GM12872 (cell line): ENCODE measurements at regions not wholly inside any gene's neighbourhood (a gene's known extent, or its start where the extent isn't known, plus 50 kb on each side); places are given as distances from the start of the nearest gene placed in this dataset.

ENCODE experiments used
- CTCF ChIP-seq: IDR thresholded peaks from 3 replicates; pipeline ENCODE4 v1.5.1; 2011; ENCODE audit warnings: low read depth, mild to moderate bottlenecking, low read length, moderate library complexity; ENCODE audit not compliant: insufficient read depth

GRCh38 chr12:69056743-69057515 lies 124.0 kb upstream of the CPM start:
- TF ChIP-seq CTCF = no peak

GRCh38 chr12:69057742-69058141 lies 124.8 kb upstream of the CPM start:
- TF ChIP-seq CTCF = no peak

GRCh38 chr12:69059465-69060457 lies 126.8 kb upstream of the CPM start:
- no peak for TF ChIP-seq CTCF

- no peak for TF ChIP-seq CTCF
These were observed 128.6 kb upstream of the CPM start for GRCh38 chr12:69061574-69061973.

GRCh38 chr12:69062621-69063237 lies 129.8 kb upstream of the CPM start:
- TF ChIP-seq CTCF = no peak

GRCh38 chr12:69064734-69065443 lies 131.9 kb upstream of the CPM start:
- TF ChIP-seq CTCF = no peak
